ENCODE measurements at regions not wholly inside any gene's neighbourhood (a gene's known extent, or its start where the extent isn't known, plus 50 kb on each side); places are given as distances from the start of the nearest gene placed in this dataset.

DNA sequence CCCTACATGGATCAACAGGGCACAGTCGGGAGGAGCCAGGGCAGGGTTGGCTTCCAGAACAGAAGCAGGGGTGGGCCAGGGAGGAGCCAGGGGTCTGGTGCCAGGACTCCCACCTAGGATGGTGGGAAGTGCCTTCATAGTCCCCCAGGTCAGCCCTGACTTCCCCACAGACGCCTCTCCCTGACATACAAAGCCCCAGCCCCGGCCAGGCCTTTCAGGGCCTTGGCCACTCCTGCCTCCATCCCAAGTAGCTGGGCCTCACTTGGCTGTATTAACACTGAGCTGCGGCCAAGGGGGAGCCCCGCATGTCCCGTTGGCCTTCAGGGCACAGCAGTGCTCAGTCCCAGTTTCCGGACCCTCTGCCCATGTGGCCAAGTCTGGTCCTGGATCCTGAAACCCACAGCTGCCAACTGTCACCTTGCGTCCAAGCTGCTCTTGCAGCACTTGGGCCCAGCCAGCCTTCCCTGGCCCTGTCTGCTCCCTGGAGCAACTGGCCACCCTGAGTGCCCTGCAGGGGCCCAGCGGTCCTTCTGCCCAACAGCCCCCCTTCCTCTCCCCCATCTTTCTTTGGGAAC, 627.8 kb downstream of the MATN1 start:
- TF ChIP-seq GATA2 (IDR thresholded peaks at IDR 0.05; ENCODE audit: low read depth, low read length): no peak

DNA sequence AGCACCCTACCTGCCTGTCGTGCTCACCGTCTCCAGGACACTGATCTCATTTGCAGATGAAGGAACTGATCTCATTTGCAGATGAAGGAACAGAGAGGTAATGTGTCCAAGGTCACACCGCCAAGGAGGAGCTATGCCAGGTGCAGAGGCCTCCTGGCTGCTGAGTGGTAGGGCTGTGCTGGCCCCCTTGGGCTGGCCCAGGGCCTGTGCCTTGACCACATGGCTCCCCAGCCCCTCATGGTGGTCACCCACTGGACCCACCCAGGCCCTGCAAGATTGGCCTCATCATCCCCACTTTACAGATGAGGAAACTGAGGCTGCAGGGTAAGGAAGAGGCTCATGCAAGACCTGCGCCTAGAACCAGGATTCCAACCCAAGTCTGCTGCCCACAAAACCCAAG, 628.3 kb downstream of the MATN1 start:
- no peak for TF ChIP-seq GATA3 (IDR thresholded peaks at IDR 0.05; ENCODE audit: low read depth, low read length)
- TF ChIP-seq GATA2 (IDR thresholded peaks at IDR 0.05; ENCODE audit: low read depth, low read length): no peak

DNA sequence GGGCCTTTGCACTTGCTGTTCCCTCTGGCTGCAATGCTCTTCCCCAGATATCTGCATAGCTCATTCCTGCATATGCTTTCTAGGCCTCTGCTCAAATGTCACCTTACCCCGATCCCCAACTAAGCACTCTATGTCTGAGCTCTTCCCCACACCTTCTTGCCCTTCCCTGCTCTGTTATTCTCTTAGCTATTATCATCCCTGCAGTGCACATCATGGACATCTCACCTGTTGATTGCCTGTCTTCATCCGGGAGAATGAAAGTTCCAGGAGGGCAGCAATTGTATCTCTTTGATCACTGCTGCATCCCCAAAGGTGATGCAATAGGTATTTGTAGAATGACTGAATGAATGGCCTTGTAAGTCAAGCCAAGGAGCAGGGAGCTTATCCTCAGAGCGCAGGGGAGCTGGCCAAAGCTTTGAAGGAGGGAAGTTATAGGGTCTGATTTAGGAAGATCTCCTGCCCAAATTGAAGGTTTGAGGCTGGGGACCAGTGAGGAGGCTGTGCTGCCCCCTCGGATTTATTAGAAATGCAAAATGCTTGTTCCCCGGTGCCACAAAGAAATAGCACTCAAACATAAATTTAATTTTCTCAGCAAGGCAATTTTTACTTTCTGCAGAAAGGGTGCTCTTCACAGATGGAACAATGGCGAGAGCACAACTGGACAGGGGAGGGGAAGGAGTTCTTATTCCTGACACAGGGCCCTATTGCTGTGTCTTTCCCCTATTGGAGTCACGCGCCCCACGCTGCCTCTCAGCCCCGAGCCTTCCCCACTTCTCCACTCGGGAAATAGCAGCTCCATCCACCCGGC, 631.1 kb downstream of the MATN1 start:
- no peak for TF ChIP-seq GATA2 (IDR thresholded peaks at IDR 0.05; ENCODE audit: low read depth, low read length)
- TF ChIP-seq GATA3 (IDR thresholded peaks at IDR 0.05; ENCODE audit: low read depth, low read length): no peak

DNA sequence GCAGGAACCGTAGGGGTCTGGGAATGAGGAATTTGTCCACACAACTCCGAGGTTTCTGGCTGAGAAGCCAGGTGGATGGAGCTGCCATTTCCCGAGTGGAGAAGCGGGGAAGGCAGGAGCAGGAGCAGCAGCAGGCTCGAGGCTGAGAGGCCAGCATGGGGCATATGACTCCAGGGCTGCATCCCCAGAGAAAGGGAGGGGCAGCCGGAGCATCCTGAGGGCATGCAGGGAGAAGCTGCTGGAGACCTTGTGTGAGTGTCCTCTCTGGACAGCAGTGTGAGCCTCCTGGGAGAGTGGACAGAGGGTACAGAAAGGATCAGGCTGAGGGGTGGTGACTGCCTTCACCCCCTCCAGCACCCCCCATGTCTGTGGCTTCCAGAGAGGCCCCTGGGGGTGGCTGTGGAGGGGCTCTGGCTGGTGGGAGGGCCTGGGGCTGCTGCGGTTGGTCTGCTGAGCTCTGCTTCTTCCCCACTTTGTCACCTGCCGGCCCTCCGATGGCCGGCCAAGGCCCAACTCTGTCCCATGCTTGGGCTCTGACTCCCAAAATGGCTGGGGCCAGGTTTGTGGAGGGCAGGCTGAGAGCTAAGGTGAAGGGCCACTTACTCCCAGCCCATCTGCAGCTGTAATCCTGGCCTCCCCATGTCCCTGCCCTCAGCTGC, 633.1 kb downstream of the MATN1 start:
- TF ChIP-seq GATA2 (IDR thresholded peaks at IDR 0.05; ENCODE audit: low read depth, low read length): no peak
- no peak for TF ChIP-seq GATA3 (IDR thresholded peaks at IDR 0.05; ENCODE audit: low read depth, low read length)

DNA sequence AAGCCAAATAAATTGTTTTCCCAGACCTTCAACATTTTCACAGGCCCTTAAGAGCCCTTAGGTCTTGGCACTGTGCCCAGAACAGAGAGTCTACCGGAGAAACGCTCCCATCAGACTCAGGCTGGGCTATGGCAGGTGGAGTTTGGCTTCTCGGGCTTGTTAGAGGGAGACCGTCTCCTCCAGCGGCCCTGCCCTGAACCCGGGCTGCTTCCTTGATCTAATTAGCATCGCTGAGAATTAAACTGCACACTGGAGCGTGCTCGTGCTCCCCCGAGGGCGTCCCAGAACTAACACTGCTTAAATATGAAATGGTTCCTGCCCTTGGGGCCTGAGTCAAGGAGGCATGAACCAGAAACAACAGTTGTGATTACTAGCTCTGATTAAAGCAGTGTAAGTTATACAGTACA, 634.4 kb downstream of the MATN1 start:
- no peak for TF ChIP-seq GATA2 (IDR thresholded peaks at IDR 0.05; ENCODE audit: low read depth, low read length)
- no peak for TF ChIP-seq GATA3 (IDR thresholded peaks at IDR 0.05; ENCODE audit: low read depth, low read length)

DNA sequence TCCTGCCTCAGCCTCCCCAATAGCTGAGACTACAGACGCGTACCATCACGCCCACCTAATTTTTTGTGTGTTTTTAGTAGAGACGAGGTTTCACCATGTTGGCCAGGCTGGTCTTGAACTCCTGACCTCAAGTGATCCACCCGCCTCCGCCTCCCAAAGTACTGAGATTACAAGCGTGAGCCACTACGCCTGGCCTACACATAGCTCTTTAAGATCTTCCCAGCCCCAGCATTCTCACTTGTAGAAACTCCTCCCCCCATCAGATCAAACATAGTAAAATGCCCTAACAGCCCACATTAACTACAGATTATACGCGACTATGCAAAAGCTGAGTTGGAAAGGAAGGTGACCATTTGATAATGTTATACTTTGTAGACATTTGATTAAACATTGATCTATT, 634.8 kb downstream of the MATN1 start:
- TF ChIP-seq GATA3 (IDR thresholded peaks at IDR 0.05; ENCODE audit: low read depth, low read length) (no peak), GATA2 (IDR thresholded peaks at IDR 0.05; ENCODE audit: low read depth, low read length) (no peak)

DNA sequence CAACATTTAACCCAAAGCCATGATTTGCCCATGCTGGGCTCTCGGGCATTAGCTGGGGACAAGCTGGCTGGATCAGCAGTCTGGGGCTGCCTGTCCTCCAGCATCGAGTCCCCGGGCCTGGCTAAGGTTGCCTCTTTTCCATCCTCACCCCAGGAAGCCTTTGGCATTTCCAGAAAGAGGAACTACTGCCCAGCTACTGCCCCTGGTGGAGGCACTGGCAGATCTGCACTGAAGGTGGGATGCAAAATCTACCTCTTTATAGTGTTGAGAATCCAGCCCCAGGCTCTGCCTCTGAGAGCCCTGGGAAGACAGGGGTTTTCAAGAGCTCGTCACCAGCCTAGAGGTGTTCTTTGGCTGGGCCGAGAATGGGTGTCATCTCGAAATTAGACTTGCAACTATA, 635.9 kb downstream of the MATN1 start:
- TF ChIP-seq GATA2 (IDR thresholded peaks at IDR 0.05; ENCODE audit: low read depth, low read length) (no peak), GATA3 (IDR thresholded peaks at IDR 0.05; ENCODE audit: low read depth, low read length) (no peak)

DNA sequence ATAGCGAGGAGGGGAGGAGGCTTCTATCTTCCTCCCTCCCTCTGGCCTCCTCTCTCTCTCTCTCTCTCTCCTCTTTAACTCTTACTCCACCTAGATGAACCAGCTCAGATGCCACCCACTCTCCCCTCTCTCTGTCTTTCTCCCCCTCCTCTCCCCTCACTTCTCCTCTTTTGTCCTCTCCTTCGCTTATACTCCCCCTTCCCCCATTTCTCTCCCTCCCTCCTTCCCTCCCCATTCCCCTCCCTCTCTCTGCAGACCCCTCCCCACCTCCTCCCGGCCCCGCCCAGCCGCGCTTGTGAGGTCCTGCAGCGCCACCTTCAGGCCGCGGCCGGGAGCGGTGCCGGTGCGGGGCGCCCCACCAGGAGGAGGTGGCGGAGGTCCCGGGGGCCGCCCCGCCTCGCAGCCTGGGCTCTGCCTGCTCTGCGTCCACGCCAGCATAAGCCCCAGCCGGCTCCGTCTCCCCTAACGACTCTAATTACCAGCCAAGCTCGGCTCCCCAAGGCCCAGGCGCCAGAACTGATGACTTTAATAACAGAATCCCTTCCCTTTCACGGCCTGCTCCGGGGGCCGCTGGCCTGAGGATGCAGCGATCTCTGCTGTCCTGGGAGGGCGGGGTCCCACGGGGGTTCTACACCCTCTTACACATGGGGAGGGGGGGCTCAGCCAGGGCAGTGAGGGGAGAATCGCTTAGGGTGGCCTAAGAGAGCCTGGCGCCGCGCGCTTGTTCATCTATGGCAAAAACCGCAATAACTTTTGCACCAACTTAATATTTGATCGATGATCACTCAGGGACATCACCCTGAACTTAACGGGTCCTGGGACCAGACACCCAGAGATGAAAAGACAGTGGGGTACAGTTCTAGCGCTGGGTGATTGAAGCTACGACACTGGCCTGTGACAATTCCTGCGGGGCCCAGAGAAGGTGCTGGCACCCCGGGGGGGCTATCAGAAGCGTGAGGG, 637.3 kb downstream of the MATN1 start:
- TF ChIP-seq GATA2 (IDR thresholded peaks at IDR 0.05; ENCODE audit: low read depth, low read length): no peak
- TF ChIP-seq GATA3 (IDR thresholded peaks at IDR 0.05; ENCODE audit: low read depth, low read length): no peak

DNA sequence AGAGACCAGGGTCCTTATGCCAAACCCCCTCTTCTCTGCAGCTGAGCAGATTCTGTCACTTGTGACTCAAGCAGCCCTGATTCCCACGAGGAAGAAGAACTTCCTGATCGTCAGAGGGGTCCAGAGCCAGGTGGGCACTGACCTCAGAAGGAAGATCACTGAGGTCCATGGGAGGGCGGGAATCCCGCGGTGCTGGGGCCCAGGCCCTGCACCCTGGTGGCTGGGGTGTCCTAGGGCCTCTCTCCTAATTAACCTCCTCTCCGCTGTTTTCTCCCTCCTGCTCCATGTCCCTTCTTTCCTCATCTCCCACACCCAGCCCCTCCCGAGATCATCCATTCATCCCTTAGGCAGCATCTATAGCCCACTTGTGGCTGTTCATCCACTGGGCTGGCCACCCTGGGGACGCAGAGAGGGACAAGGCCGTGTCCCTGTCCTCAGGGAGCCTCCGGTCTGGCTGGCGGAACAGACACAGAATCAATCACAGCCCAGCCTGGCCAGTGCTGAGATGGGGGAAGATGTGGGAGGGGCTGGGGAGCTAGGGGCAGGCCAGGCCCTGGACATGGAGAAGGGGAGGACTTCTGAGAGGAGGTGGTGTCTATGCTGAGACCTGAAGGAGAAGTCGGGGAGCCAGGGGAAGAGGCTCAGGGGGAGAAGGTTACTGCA, 638.3 kb downstream of the MATN1 start:
- TF ChIP-seq GATA2 (IDR thresholded peaks at IDR 0.05; ENCODE audit: low read depth, low read length) (no peak), GATA3 (IDR thresholded peaks at IDR 0.05; ENCODE audit: low read depth, low read length) (no peak)

DNA sequence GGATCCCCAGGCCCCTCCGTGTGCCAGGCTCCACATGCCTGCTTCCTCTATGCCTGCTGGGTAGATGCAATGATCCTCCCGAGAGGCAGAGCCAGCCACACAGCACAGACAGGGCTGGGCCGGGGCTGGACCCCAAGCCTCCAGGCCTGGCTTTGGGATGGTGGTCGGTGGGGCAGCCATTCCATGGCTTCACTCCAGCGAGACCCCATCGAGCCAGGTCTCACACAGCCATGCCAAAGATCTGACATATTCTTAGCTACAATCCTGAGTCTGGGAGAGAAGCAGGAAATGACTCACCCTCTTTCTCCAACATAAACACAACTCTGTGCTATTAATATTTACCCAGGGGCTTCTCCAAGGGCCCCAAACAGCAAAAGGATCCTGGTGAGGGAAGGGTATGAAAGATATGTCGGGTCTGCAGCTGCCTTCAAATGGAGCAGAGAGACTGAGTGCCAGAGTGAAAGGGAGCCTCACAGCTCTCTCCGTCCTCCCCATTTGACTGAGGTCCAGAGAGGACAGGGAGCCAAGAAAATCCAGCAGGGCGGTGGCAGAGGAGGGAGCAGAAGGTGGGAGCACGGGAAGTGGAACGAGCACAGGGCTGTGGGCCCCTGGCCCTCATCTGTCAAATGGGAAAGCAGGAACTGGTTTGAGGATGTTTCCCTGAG, 639.5 kb downstream of the MATN1 start:
- TF ChIP-seq GATA3 (IDR thresholded peaks at IDR 0.05; ENCODE audit: low read depth, low read length): no peak
- TF ChIP-seq GATA2 (IDR thresholded peaks at IDR 0.05; ENCODE audit: low read depth, low read length): no peak

DNA sequence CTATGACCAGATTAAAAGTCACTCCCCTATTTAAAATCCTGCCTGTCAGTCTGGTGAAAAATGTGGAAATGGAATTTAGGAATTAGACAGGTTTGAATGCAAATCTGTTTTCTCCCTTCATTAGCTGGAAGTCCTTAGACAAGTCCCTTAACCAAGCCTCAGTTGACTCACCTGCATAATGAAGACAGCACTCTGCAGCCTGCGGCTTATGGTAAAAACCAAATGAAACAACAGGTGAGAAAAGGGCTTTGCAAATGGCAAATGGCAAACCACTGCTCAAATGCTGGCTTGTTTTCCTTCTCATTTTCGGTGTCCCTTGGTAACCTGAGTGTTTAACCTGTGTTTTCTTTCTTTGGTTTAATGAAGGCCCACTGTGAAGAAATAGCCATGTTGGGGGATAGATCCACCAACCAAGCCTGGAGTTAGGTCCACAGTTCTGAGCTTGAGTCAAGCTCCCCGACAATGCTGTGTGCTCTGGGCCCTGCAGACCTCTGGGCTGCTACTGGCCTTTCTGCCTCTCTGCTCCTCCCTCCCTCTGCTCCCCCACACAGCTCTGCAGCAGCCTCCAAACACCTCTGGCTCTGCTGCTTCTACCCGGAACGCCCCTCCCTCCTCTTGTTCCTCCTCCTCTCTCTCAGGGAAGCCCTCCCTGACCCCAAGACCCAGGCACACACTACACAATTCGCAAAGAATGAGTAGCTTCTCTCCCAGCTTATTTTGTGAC, 641.8 kb downstream of the MATN1 start:
- TF ChIP-seq GATA3 (IDR thresholded peaks at IDR 0.05; ENCODE audit: low read depth, low read length) (no peak), GATA2 (IDR thresholded peaks at IDR 0.05; ENCODE audit: low read depth, low read length) (no peak)

DNA sequence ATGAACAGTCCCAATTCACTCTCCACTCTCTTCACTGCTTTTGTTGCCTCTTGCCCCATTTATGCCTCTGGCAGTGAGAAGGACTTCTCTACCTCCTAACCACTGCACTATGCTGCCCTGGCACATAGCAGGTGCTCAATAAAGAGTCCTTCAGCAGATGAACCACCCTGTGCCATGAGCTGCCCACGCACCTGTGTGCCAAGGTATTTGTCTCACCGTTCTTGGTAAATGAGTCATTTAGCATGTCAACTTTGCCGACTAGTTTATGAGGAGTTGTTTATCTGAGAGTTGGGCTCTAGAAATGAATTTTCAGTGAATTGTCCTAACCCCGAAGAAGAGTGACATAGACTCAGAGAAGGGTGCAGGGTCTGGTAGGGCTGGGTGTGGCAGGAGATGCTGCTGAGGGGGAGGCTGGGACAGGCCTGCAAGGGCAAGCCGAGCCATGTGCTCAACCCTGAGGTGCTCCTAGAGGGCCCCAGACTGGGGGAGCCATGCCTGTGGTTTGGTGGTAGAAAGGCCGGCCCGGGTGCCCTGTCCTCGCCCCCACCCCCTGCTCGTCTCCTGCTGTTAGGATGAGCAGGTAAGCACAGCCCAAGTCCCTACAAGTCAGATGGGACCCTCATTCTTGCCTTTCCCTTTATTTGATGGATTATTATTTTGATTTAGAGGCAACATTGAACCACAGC, 654.5 kb downstream of the MATN1 start:
- TF ChIP-seq GATA3 (IDR thresholded peaks at IDR 0.05; ENCODE audit: low read depth, low read length): no peak
- no peak for TF ChIP-seq GATA2 (IDR thresholded peaks at IDR 0.05; ENCODE audit: low read depth, low read length)

Data from SH-SY5Y (cell line).